Gastrocnemius medialis (tissue), 4 donors: ENCODE measurements at regions not wholly inside any gene's neighbourhood (a gene's known extent, or its start where the extent isn't known, plus 50 kb on each side); places are given as distances from the start of the nearest gene placed in this dataset.
"Not testable (repeated sequence)": the region's sequence is repeated elsewhere in the genome, so short reads cannot be mapped to it uniquely, and the experiment has no call there.

ENCODE experiments used
- ATAC-seq, 2 donors: fragments of 150-250 bp; one replicate each; pipeline ENCODE4 v1.9.1; 2016
- DNase-seq, 2 donors: peaks; one replicate each; pipeline ENCODE4 v3.0.0-alpha.2; 2019
- H3K27ac ChIP-seq, 4 donors: fragments of 200-600 bp; sonication (generic); 1 replicate in 1 of 4; 2 replicates in 3 of 4; pipeline ENCODE4 v1.5.1; 2016 to 2018; ENCODE audit warnings: mild to moderate bottlenecking in 2 of 4, moderate library complexity in 1 of 4
- H3K27me3 ChIP-seq, 3 donors: fragments of 200-600 bp; sonication (generic) in 2 of 3; 1 replicate in 1 of 3; 2 replicates in 2 of 3; pipeline versions ENCODE4 v1.5.1 to v1.6.0; 2016 to 2019; ENCODE audit warnings: mild to moderate bottlenecking in 1 of 3, moderate library complexity in 1 of 3
- H3K36me3 ChIP-seq, 2 donors: fragments of 200-600 bp; sonication (generic) in 1 of 2; one replicate each; pipeline ENCODE4 v1.5.1; 2017 to 2018
- H3K4me1 ChIP-seq, 2 donors: fragments of 200-600 bp; sonication (generic) in 1 of 2; one replicate each; pipeline ENCODE4 v1.5.1; 2016 to 2017; ENCODE audit warnings: mild to moderate bottlenecking in 2 of 2
- H3K4me3 ChIP-seq, 4 donors: fragments of 200-600 bp; sonication (generic) in 3 of 4; 1 replicate in 1 of 4; 2 replicates in 3 of 4; pipeline ENCODE4 v1.5.1; 2016 to 2019; ENCODE audit warnings: mild to moderate bottlenecking in 2 of 4
- H3K9me3 ChIP-seq, 3 donors: fragments of 200-600 bp; sonication (generic) in 2 of 3; 1 replicate in 1 of 3; 2 replicates in 2 of 3; pipeline ENCODE4 v1.5.1; 2016 to 2019
- CTCF ChIP-seq, 5 experiments: fragments of 450-650 bp in 3 of 5; fragments of 200-600 bp in 2 of 5; sonication (generic) in 2 of 5; IDR thresholded peaks in 4 of 5; conservative IDR thresholded peaks in 1 of 5; 1 replicate in 4 of 5; 2 replicates in 1 of 5; pipeline ENCODE4 v1.5.1; 2016 to 2019; ENCODE audit warnings: antibody characterized with exemption in 5 of 5, mild to moderate bottlenecking in 3 of 5, moderate library complexity in 3 of 5
- POLR2A ChIP-seq, 2 donors: fragments of 450-650 bp; IDR thresholded peaks; one replicate each; pipeline ENCODE4 v1.6.1; 2017; ENCODE audit warnings: antibody characterized with exemption in 2 of 2, mild to moderate bottlenecking in 2 of 2, moderate library complexity in 2 of 2
- in situ Hi-C, 4 donors: fragments of 200-750 bp; cut with MboI; loops; one replicate each; pipeline versions ENCODE4 v1.15.0 to v1.8.0; 2017; ENCODE audit warnings: low sequenced_read_pairs in 4 of 4
- intact Hi-C: fragments of 100-400 bp; cut with DNase I; formaldehyde crosslinking; loops from one replicate; pipeline ENCODE4 v1.15.1; 2023; ENCODE audit warnings: low total_unique reads

- Histone ChIP-seq H3K4me3 (no peak overlapping the region), H3K27me3 (no peaks in the 10 kb centered on the region), H3K27ac (no peak overlapping the region), H3K4me1 (no peaks in the 10 kb centered on the region), H3K9me3 (no peaks in the 10 kb centered on the region), H3K36me3 (no peaks in the 10 kb centered on the region)
- TF ChIP-seq CTCF (IDR thresholded peaks at IDR 0.05 in 4 of 5, conservative IDR thresholded peaks at IDR 0.05 in 1 of 5): no peak
- TF ChIP-seq POLR2A (IDR thresholded peaks at IDR 0.05): no peak
- DNase-seq (no peak), ATAC-seq (no peak)
- intact Hi-C loops: no loop called here
- in situ Hi-C loops: no loop called here
Measured at GRCh38 chr12:59059088-59059935, 139.0 kb upstream of the LRIG3 start.

GRCh38 chr12:59056966-59057365 lies 136.7 kb upstream of the LRIG3 start:
- H3K4me3 ChIP-seq: no peak overlapping the region
- H3K36me3 ChIP-seq: no peaks in the 10 kb centered on the region
- no peak for TF ChIP-seq CTCF (IDR thresholded peaks at IDR 0.05 in 4 of 5, conservative IDR thresholded peaks at IDR 0.05 in 1 of 5)
- no peak for TF ChIP-seq POLR2A (IDR thresholded peaks at IDR 0.05)
- H3K27ac ChIP-seq: no peak overlapping the region
- H3K4me1 ChIP-seq: no peaks in the 10 kb centered on the region
- no peaks in the 10 kb centered on the region for H3K27me3 ChIP-seq
- DNase-seq: no peak
- in situ Hi-C loops: no loop called here
- no peaks in the 10 kb centered on the region for H3K9me3 ChIP-seq
- intact Hi-C loops: no loop called here
- no peak for ATAC-seq

GRCh38 chr12:59055204-59055860 lies 135.0 kb upstream of the LRIG3 start:
- intact Hi-C loops (no loop called here), in situ Hi-C loops (no loop called here)
- Histone ChIP-seq H3K4me3 (no peak overlapping the region), H3K27ac (no peak overlapping the region), H3K9me3 (no peaks in the 10 kb centered on the region), H3K27me3 (no peaks in the 10 kb centered on the region), H3K36me3 (no peaks in the 10 kb centered on the region), H3K4me1 (no peaks in the 10 kb centered on the region)
- ATAC-seq (no peak), DNase-seq (no peak)
- TF ChIP-seq CTCF (IDR thresholded peaks at IDR 0.05 in 4 of 5, conservative IDR thresholded peaks at IDR 0.05 in 1 of 5): no peak
- no peak for TF ChIP-seq POLR2A (IDR thresholded peaks at IDR 0.05)

GRCh38 chr12:59053266-59053899 lies 133.1 kb upstream of the LRIG3 start:
- H3K4me1 ChIP-seq, H3K27me3 ChIP-seq, H3K9me3 ChIP-seq, ATAC-seq, intact Hi-C loops, H3K4me3 ChIP-seq, in situ Hi-C loops, DNase-seq, H3K36me3 ChIP-seq, H3K27ac ChIP-seq: not testable (repeated sequence)
